Lower leg skin (tissue), 4 donors: ENCODE measurements at regions not wholly inside any gene's neighbourhood (a gene's known extent, or its start where the extent isn't known, plus 50 kb on each side); places are given as distances from the start of the nearest gene placed in this dataset.

Experiments used
- DNase-seq, 2 donors: peaks; one replicate each; pipeline ENCODE4 v3.0.0-alpha.2; 2019; ENCODE audit warnings: low spot score in 2 of 2
- H3K4me3 ChIP-seq: fragments of 200-600 bp; sonication (generic); 2 replicates; pipeline ENCODE4 v1.5.1; 2017; ENCODE audit warnings: mild to moderate bottlenecking, low read depth; ENCODE audit not compliant: poor library complexity, severe bottlenecking
- POLR2A ChIP-seq, 2 donors: fragments of 450-650 bp; IDR thresholded peaks; one replicate each; pipeline ENCODE4 v1.6.1; 2016 to 2017; ENCODE audit warnings: antibody characterized with exemption in 2 of 2, mild to moderate bottlenecking in 1 of 2, moderate library complexity in 1 of 2
- WGBS, 2 donors: methylation state at CpG; one replicate each; pipeline ENCODE4 v1.1.5; 2018; 5-methylcytosine and 5-hydroxymethylcytosine counted together
- intact Hi-C: fragments of 100-400 bp; cut with DNase I; formaldehyde crosslinking; loops from one replicate; pipeline ENCODE4 v1.15.0; 2023; ENCODE audit warnings: low total_unique reads
- TF ChIP-seq, protein P1 (sequence below), 3 donors: fragments of 450-650 bp; IDR thresholded peaks; one replicate each; pipeline ENCODE4 v1.5.1; 2016; ENCODE audit warnings: antibody characterized with exemption in 3 of 3, mild to moderate bottlenecking in 3 of 3, moderate library complexity in 2 of 3

DNA sequence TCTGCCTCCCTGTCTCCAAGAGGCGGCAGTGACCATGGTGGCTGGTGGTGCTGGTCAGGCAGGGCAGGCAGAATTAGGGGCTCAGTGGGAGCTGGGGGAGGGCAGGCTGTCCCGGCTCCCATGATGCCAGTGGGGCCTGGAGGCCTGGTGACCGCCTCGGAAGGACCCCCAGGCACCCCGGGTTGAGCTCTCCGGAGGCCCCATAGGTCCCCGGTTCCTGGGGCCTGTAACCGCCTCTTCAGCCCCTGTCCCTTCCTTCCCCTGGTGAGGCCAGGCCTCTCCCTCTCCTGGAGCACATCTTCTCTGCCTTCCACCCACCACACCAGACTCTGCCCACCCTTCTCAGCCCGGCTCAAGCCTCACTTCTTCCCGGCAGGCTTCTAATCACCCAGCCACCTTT is 117.7 kb upstream of the GSC start:
- no peak for DNase-seq
- WGBS, 2 donors = 91 to 95% methylated on average over 4 to 10 of the region's 10 CpGs
- TF ChIP-seq POLR2A (IDR thresholded peaks at IDR 0.05) = no peak
- H3K4me3 ChIP-seq = no peak overlapping the region
- intact Hi-C loops = no loop called here

DNA sequence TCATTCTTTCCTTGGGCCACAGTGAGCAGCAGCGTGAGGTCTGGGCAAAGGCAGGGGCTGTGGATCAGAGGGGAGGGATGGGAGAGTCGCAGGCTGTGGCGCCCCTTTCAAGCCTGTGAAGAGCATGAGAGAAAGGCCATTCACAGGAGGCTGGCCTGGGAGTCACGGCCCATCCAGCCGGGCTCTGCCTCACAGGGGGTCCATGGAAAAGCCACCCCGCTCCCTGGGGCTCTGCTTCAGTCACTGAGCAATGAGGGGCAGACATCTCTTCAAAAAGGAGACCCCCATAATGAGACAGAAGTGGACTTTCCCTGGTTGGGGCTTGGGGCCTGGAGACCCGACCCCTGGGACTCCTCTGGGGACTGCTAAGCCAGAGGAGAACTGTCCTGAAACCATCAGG is 117.0 kb upstream of the GSC start:
- H3K4me3 ChIP-seq = no peak overlapping the region
- WGBS, 2 donors = 81 to 92% methylated on average over 7 of the region's 7 CpGs
- TF ChIP-seq, protein P1, sequence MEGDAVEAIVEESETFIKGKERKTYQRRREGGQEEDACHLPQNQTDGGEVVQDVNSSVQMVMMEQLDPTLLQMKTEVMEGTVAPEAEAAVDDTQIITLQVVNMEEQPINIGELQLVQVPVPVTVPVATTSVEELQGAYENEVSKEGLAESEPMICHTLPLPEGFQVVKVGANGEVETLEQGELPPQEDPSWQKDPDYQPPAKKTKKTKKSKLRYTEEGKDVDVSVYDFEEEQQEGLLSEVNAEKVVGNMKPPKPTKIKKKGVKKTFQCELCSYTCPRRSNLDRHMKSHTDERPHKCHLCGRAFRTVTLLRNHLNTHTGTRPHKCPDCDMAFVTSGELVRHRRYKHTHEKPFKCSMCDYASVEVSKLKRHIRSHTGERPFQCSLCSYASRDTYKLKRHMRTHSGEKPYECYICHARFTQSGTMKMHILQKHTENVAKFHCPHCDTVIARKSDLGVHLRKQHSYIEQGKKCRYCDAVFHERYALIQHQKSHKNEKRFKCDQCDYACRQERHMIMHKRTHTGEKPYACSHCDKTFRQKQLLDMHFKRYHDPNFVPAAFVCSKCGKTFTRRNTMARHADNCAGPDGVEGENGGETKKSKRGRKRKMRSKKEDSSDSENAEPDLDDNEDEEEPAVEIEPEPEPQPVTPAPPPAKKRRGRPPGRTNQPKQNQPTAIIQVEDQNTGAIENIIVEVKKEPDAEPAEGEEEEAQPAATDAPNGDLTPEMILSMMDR (IDR thresholded peaks at IDR 0.05) = no peak
- TF ChIP-seq POLR2A (IDR thresholded peaks at IDR 0.05) = no peak
- intact Hi-C loops = no loop called here
- DNase-seq = no peak

DNA sequence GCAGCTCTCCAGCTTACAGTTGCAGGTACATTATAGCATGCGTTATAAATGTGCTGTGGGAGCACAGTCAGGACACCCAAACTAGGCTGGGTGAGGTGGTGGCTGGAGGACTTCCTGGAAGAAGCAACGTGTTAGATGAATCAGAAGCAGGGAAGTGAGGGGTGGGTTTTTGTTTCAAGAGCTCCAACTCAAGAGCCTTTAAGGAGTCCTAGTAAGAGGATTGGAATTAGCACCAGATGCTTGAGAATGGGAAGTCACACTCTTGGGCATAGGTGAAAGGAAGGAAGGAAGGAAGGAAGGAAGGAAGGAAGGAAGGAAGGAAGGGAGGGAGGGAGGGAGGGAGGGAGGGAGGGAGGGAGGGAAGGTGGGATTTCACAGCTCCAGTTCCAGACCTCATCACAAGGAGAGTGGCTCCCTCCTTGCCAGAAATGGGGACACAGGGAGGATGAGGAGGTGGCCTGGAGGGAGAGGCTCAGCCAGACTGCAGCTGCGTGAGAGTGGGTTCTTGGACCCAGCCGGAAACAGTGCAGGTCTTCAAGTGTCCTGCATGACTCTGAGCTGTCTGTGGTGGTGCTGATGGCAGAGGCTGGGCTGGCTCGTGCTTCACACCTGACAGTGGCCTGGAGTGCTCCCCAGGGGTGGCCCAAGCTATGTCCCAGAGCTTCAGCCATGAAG is 115.7 kb upstream of the GSC start:
- H3K4me3 ChIP-seq = no peak overlapping the region
- no peak for DNase-seq
- TF ChIP-seq, protein P1 (IDR thresholded peaks at IDR 0.05) = no peak
- TF ChIP-seq POLR2A (IDR thresholded peaks at IDR 0.05) = no peak
- WGBS, 2 donors = 71 to 81% methylated on average over 5 of the region's 5 CpGs
- intact Hi-C loops = no loop called here

DNA sequence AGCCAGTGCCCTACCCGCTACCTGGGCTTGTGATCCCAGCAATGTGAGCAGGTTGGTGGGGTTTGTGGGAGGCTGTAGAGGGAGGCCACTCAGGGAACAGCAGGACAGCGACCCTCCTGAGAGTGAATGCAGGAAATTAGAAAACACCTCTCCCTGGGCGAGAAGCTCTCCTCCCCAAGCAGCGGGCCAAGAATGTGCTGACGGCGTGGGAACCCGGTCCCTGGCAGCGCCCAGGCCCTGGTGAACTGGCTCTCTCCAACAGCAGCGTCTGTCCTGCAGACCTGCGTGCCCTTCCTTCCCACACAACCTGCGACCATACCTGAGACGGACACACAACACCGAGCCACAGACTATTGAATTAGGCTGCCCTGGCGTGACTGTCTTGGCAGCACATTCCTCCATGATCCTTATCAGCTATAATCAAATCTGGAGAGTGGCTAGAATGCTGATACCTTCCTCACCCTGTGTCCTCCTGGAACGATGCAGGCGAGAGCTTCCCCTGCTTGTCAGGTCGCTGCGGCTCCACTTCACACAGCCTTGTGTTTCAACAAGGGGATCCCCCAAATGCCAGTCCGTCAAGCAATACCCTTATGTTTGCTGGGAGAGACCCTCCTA is 114.8 kb upstream of the GSC start:
- no peak for DNase-seq
- no peak overlapping the region for H3K4me3 ChIP-seq
- intact Hi-C loops = no loop called here
- TF ChIP-seq POLR2A (IDR thresholded peaks at IDR 0.05) = no peak
- TF ChIP-seq, protein P1 (IDR thresholded peaks at IDR 0.05) = no peak
- 58 to 63% methylated on average over 17 to 19 of the region's 19 CpGs for WGBS, 2 donors

DNA sequence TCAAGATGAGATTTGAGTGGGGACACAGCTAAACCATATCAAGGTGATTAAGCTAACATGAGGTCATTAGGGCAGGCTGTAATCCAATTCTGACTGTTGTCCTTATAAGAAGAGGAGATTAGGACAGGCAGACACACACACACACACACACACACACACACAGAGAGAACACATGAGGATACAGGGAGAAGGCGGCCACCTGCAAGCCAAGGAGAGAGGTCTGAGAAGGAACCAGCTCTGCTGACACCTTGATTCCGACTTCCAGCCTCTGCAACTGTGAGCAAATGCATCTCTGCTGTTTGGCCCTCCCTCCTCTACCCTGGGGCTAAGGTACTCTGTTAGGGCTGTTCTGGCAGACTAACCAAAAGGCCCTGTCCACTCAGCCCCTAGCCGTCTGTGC is 112.5 kb upstream of the GSC start:
- intact Hi-C loops = no loop called here
- no peak for DNase-seq
- 88 to 96% methylated on average over 3 of the region's 3 CpGs for WGBS, 2 donors
- TF ChIP-seq POLR2A (IDR thresholded peaks at IDR 0.05) = no peak
- TF ChIP-seq, protein P1 (IDR thresholded peaks at IDR 0.05) = no peak
- no peak overlapping the region for H3K4me3 ChIP-seq

DNA sequence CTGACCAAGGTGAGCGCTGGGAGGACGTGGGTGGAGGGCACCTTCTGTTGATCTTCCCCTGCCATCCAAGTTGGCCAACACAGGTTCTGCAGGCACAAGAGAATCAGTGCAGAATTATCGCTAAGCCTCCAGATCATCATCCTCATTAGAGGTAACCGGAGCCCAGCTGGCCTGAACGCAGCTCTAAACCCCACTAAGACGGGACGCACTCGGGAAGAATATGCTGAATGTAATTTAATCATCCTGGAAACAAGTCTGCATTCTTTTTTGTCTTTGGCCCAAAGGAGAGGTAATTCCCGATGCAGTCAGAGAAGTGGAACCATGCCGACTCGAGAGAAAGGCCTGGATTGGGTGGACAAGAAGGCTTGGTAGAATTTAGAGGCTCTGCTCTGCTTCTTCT is 111.0 kb upstream of the GSC start:
- DNase-seq = no peak
- intact Hi-C loops = no loop called here
- no peak overlapping the region for H3K4me3 ChIP-seq
- WGBS, 2 donors = 85 to 88% methylated on average over 11 of the region's 11 CpGs
- TF ChIP-seq POLR2A (IDR thresholded peaks at IDR 0.05) = no peak
- TF ChIP-seq, protein P1 (IDR thresholded peaks at IDR 0.05) = no peak
